Frontal cortex (tissue), 3 donors: ENCODE measurements at regions not wholly inside any gene's neighbourhood (a gene's known extent, or its start where the extent isn't known, plus 50 kb on each side); places are given as distances from the start of the nearest gene placed in this dataset.

Experiments used
- DNase-seq, 2 donors: peaks; one replicate each; pipeline ENCODE4 v3.0.0; 2012; ENCODE audit warnings: low spot score in 2 of 2
- FAIRE-seq: peaks from 2 replicates; lab custom pipeline; 2012; peaks lifted over from hg19 to GRCh38; lab: Jason Lieb, UNC
- donor health status: control.
- donor health status: control.
- donor health status: control.

- FAIRE-seq (no peak), DNase-seq (no peak)
Measured at GRCh38 chr18:55886886-55887285, 298.9 kb upstream of the TCF4 start.

GRCh38 chr18:55884498-55884897 lies 296.5 kb upstream of the TCF4 start:
- DNase-seq (no peak), FAIRE-seq (no peak)

- FAIRE-seq (no peak), DNase-seq (no peak)
Measured at GRCh38 chr18:55880617-55881016, 292.6 kb upstream of the TCF4 start.

GRCh38 chr18:55879331-55879730 lies 291.3 kb upstream of the TCF4 start:
- DNase-seq (no peak), FAIRE-seq (no peak)

GRCh38 chr18:55878224-55878623 lies 290.2 kb upstream of the TCF4 start:
- DNase-seq: no peak
- FAIRE-seq: no peak

- DNase-seq (no peak), FAIRE-seq (no peak)
Measured at GRCh38 chr18:55877321-55877720, 289.3 kb upstream of the TCF4 start.

GRCh38 chr18:55876254-55876653 lies 288.3 kb upstream of the TCF4 start:
- DNase-seq: no peak
- no peak for FAIRE-seq

- DNase-seq: no peak
- FAIRE-seq: no peak
Measured at GRCh38 chr18:55875371-55875901, 287.4 kb upstream of the TCF4 start.

GRCh38 chr18:55869556-55870501 lies 281.8 kb upstream of the TCF4 start:
- DNase-seq: no peak
- no peak for FAIRE-seq

GRCh38 chr18:55868909-55869308 lies 280.9 kb upstream of the TCF4 start:
- DNase-seq (no peak), FAIRE-seq (no peak)

GRCh38 chr18:55866886-55867285 lies 278.9 kb upstream of the TCF4 start:
- no peak for FAIRE-seq
- DNase-seq: no peak

GRCh38 chr18:55866006-55866405 lies 278.0 kb upstream of the TCF4 start:
- DNase-seq (no peak), FAIRE-seq (no peak)

- FAIRE-seq: no peak
Measured at GRCh38 chr18:55864281-55864680, 276.3 kb upstream of the TCF4 start.

GRCh38 chr18:55863876-55864275 lies 275.9 kb upstream of the TCF4 start:
- FAIRE-seq (no peak), DNase-seq (no peak)

More at GRCh38 chr18:55864281-55864680, 276.3 kb upstream of the TCF4 start:
- no peak for DNase-seq

- FAIRE-seq (no peak), DNase-seq (no peak)
Measured at GRCh38 chr18:55863391-55863706, 275.4 kb upstream of the TCF4 start.

GRCh38 chr18:55862693-55863390 lies 274.9 kb upstream of the TCF4 start:
- DNase-seq (no peak), FAIRE-seq (no peak)

- no peak for DNase-seq
- FAIRE-seq: peak; percentile 34
Measured at GRCh38 chr18:55861266-55861665, 273.3 kb upstream of the TCF4 start.

- no peak for FAIRE-seq
- DNase-seq: no peak
Measured at GRCh38 chr18:55858661-55859515, 270.9 kb upstream of the TCF4 start.

- no peak for FAIRE-seq
Measured at GRCh38 chr18:55857956-55858355, 270.0 kb upstream of the TCF4 start.

GRCh38 chr18:55857409-55857808 lies 269.4 kb upstream of the TCF4 start:
- DNase-seq (no peak), FAIRE-seq (no peak)

More at GRCh38 chr18:55857956-55858355, 270.0 kb upstream of the TCF4 start:
- DNase-seq: no peak
